ENCODE measurements at regions not wholly inside any gene's neighbourhood (a gene's known extent, or its start where the extent isn't known, plus 50 kb on each side); places are given as distances from the start of the nearest gene placed in this dataset.

DNA sequence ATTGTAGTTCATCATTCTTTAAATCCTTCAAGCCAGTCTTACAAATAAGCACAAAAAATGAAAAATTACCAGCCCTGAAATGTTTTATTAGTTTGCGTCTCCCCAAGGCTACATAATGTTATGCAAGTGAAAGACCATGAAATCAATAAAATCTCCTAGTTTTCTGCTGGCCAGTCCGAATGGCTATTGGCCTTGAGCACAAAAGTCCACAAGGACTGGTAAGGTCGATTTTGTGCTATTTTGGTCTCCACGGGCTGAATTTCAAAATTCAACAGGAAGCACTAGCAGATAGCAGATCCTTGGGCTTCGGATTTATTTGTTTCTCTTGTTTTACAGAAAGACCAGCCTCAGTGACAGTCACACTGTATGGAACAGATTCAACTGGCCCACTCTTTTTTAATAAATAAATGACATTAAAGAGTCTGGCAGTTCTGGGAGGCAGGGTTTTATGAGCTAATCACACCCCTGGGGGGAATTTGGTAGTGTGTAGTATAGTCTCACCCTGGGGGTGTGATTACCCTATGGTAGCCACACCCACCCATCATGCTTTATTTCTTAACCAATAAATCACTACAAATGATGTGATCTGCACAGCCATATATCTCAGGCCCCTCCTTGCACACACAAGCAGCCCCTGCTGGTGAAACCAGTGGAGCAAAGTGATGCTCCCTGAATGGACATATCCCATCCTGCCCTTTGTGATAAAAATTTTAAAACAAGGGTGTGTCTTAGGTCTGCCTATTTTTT is 51.1 kb upstream of the TMEM33 start:
- no peak for DNase-seq
- Mint-ChIP-seq H3K9me3 (no peaks in the 10 kb centered on the region), H3K36me3 (no peaks in the 10 kb centered on the region), H3K4me1 (peaks cover 11% of the 10 kb centered on the region), H3K27me3 (peaks cover 70% of the 10 kb centered on the region), H3K27ac (no peak overlapping the region), H3K4me3 (no peak overlapping the region)
- CTCF ChIA-PET = interaction anchor here (0.6 kb wide), 1 partner anchor 189 kb away, joined by 3 read pairs; no protein-coding TSS in a partner anchor

DNA sequence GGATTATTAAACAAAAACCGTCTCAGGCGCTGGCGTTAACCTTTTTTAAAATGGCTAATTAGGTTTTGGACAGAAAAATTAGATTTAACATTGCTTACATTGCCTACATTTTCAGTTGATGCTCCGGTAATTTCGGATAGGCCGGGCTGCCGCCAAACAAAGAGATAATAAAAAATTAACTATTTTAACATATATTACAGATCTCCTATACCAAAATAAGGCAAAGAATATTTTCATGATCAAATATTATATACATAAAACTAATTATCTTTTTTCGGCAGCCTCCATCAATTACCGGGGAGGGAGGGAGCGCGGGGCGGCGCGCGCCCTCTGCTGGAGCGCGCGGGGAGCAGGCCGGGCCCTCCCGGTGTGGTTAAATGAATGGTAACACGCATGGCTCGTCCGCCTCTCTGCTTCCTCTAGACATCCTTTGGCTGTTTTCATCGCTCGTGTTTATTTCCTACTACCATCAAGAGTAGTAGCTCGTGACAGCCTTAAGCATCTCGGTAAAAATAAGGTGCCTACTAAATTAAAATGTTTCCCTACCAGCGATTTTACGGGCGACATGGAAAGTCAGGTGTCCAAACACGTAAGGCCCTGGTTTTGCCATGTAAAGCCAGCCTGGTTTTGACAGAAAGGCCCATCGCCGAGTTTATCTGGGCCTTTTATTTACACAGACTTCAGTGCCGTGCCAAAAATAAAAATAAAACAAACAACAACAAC is 52.4 kb upstream of the TMEM33 start:
- peak; percentile 63 for DNase-seq
- no peaks in the 10 kb centered on the region for H3K36me3 Mint-ChIP-seq
- CTCF ChIA-PET = interaction anchor here (0.9 kb wide), 1 partner anchor 185 kb away, joined by 4 read pairs; no protein-coding TSS in a partner anchor
- no peaks in the 10 kb centered on the region for H3K9me3 Mint-ChIP-seq
- peaks cover 84% of the 10 kb centered on the region for H3K27me3 Mint-ChIP-seq
- peaks cover 11% of the 10 kb centered on the region for H3K4me1 Mint-ChIP-seq
- peak overlapping the region; percentile 33 for H3K4me3 Mint-ChIP-seq
- no peak overlapping the region for H3K27ac Mint-ChIP-seq

DNA sequence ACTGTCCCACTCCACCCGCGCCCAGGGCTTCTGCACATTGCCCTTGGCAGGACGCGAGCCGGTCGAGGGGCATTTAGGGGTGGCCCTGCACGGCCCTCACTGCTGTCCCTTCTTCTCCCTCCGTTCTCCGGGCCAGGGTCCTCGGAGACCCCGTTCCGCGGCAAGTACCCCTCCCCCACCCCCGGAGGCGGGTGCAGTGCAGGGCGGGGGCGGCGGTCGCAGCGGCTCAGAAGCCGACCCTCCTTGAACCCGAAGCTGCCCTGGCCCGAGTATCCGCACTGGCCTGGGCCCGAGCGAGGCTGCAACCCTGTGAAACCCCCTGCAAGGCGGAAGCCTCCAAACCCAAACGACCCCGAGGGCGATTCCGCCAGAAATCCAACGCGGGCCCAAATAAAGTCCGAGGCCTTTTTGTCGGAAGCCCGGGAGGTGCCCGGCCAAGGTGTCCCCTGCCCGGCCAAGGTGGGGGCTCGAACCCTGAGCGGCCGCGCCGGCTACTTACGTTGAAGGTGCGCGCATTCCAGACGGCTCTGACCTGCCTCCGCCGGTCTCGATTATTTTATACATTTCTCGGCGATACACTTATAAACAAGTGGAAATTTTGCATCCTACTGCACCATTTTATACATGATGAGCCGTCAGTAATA is 53.1 kb upstream of the TMEM33 start:
- no peaks in the 10 kb centered on the region for H3K9me3 Mint-ChIP-seq
- H3K4me3 Mint-ChIP-seq = no peak overlapping the region
- H3K27ac Mint-ChIP-seq = no peak overlapping the region
- peaks cover 91% of the 10 kb centered on the region for H3K27me3 Mint-ChIP-seq
- CTCF ChIA-PET = no interaction called here
- H3K36me3 Mint-ChIP-seq = no peaks in the 10 kb centered on the region
- peaks cover 11% of the 10 kb centered on the region for H3K4me1 Mint-ChIP-seq
- no peak for DNase-seq

DNA sequence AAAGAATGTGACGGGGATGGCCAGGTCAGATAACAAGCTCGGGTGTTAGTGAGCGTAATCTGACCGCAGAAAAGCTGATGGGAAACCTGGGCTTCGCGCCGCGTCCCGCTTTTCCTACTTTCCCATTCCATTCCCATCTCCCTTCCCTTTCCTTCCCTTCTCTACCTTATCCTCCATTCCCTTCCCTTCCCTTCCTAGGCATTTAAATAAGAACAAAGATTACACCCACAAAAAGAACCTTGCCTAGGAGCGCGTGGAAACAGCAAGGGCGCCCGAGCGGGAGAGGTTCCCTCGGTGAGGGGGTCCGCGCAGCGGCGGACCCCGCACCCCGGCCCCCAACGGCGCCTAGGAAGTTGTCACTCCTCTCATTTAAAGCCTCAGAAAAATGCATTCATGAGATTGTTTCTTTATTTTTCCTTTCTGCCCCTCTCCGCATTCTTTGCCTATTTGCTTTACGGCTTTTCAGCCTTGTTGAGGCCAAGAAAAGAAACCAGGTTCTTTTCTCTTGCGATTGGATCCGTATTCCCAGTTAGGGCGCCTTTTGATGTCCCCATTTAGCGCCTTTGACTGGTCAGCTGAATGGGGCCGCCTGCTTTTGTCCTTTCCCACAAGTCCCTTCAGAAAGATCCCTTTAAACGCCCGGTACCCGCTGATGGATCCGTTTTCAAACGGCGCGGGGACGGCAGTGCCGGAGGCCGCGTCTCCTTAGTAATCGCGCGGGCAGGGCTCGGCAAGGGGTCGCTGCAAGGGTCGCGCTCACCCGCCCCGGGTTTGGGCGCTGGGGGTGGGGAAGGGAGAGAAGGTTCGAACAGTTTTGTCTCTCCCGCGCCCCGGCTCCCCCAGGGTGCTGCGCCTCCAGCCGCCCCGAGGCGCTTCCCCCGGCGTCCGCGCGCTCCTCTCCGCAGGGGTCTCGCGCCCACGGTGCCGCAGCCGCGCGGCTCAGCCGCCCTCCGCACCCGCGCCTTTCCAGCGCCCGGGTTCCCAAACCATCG is 54.1 kb upstream of the TMEM33 start:
- H3K27me3 Mint-ChIP-seq = peaks cover 94% of the 10 kb centered on the region
- H3K4me1 Mint-ChIP-seq = peaks cover 11% of the 10 kb centered on the region
- CTCF ChIA-PET = no interaction called here
- H3K9me3 Mint-ChIP-seq = no peaks in the 10 kb centered on the region
- DNase-seq = no peak
- H3K36me3 Mint-ChIP-seq = no peaks in the 10 kb centered on the region
- peak overlapping the region; percentile 62 for H3K27ac Mint-ChIP-seq
- H3K4me3 Mint-ChIP-seq = no peak overlapping the region

DNA sequence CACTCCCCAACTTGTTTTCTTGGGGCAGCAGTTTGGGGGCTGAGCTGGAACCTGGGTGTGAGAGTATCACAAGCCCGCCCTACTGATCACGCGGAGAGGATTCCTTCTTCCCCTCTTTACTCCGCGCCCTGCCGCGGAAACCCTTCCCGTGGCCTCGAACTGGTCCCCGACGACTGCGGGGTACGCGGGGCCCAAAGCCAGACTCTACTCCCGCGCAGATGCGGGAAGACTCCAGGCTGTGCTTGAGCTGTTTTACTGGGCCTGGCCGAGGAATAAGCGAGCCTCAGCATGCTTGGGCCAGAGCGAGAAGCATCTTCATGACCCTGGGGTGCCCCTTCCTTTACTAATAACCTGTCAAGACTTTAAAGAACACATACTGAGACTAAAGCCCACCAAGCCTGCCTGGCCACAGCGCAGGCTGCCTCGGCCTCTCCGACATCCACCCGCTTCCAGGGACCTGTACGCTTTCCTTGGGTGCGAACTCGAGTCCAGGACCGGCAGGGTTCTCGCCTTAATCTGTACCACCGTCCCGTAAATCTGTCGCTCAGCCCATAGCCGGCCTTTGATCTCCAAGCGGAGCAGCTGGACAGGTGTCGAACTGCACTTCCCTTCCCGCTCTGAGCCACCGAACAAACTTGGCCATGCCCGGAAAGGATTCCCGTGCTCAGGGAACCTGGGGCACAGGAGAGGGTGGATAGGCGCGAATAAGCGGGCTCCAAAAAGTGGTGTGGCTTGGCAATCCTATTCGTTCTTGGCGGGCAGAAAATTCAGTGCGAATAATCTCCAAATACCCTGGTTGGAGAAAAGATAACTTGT is 55.0 kb upstream of the TMEM33 start:
- no peaks in the 10 kb centered on the region for H3K36me3 Mint-ChIP-seq
- DNase-seq = no peak
- CTCF ChIA-PET = no interaction called here
- H3K4me3 Mint-ChIP-seq = no peak overlapping the region
- H3K27ac Mint-ChIP-seq = peak overlapping the region; percentile 3
- H3K27me3 Mint-ChIP-seq = peaks cover 93% of the 10 kb centered on the region
- peaks cover 11% of the 10 kb centered on the region for H3K4me1 Mint-ChIP-seq
- H3K9me3 Mint-ChIP-seq = no peaks in the 10 kb centered on the region

DNA sequence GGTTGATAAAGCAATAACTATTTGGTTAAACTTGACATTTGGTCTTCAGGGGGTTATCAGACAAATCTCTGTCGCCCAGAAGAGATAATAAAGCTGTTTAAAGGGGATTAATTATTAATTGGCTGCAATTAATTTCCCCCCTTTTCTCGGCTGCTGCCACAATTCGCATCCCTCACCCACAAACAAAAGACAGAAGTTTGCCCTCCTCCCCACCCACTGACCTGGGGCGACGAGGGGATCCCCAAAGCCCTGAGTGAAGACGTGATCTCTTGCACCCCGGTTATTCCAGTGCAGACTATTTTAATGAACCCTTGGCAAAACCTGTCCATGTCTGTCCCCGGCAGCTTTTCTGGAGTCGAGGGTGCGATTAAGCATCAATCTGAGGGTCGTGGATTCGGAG is 55.7 kb upstream of the TMEM33 start:
- no peak overlapping the region for H3K4me3 Mint-ChIP-seq
- CTCF ChIA-PET = no interaction called here

DNA sequence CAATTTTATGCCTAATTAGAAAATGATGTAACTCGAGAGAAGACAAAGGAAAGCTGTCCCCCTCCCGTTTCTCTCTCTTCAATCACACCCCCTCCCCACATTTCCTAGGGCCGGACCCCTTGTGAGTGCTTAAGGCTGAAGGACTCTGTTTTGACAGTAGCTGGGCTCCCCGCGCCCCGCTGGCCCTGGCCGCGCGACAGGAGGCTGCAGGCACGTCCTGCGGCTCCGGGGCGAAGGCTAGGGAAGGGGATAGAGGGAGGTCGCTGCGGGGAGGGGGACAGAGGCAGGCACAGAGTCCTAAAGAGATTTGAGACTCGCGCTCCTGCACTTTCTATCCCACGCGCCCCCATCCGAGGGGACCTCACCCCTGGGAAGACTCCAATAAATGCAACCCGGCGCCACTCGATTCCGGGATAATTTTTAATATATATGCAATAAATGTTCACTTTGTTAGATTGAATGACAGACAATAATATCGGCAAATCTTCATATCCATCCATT is 56.2 kb upstream of the TMEM33 start:
- Mint-ChIP-seq H3K4me1 (peaks cover 11% of the 10 kb centered on the region), H3K27ac (no peak overlapping the region), H3K27me3 (peaks cover 93% of the 10 kb centered on the region), H3K36me3 (no peaks in the 10 kb centered on the region), H3K4me3 (no peak overlapping the region), H3K9me3 (no peaks in the 10 kb centered on the region)
- CTCF ChIA-PET = no interaction called here
- no peak for DNase-seq

More for the DNA sequence above, 55.7 kb upstream of the TMEM33 start:
- H3K27ac Mint-ChIP-seq = no peak overlapping the region
- H3K36me3 Mint-ChIP-seq = no peaks in the 10 kb centered on the region
- H3K9me3 Mint-ChIP-seq = no peaks in the 10 kb centered on the region
- peaks cover 93% of the 10 kb centered on the region for H3K27me3 Mint-ChIP-seq
- DNase-seq = no peak
- peaks cover 11% of the 10 kb centered on the region for H3K4me1 Mint-ChIP-seq

DNA sequence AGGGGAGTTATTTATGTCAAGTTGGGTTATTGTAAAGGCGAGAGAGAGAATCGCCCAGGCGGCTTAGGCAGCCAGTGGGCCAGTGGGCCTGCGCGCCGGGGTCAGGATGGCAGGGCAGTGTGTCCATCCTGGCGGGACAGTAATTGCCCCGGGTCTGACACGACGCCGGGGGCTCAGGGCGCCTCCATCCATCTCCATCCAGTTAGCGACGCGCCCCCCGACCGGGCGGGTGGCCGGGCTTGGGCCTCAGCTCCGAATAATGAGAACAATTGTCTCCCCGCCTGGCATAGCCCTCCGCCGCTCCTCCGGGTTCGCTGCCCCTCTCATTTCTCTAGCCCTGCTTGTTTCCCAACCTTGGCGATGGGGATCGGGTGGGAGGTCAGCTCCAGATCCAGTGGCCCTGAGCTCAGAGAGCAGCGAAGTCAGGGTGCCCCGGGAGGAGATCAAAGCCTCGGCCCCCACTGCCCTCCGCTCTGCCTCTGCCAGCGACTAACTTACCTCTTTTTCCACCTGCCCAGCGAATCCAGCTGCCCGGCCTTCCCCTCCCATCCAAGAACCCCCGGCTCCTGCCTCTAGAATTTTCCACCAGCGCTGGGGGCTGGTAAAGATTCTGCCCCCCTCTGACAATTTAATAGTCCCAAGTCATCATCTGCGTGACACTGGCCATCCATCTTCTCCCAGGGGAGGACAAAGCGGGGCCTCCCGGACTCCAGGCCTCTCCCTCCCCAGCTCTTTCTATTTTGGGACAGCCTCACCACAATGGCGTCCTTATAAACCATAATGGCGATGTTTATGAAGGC is 56.9 kb upstream of the TMEM33 start:
- Mint-ChIP-seq H3K9me3 (no peaks in the 10 kb centered on the region), H3K4me3 (no peak overlapping the region), H3K36me3 (no peaks in the 10 kb centered on the region), H3K27me3 (peaks cover 97% of the 10 kb centered on the region), H3K4me1 (peaks cover 11% of the 10 kb centered on the region), H3K27ac (no peak overlapping the region)
- CTCF ChIA-PET = no interaction called here
- DNase-seq = no peak

DNA sequence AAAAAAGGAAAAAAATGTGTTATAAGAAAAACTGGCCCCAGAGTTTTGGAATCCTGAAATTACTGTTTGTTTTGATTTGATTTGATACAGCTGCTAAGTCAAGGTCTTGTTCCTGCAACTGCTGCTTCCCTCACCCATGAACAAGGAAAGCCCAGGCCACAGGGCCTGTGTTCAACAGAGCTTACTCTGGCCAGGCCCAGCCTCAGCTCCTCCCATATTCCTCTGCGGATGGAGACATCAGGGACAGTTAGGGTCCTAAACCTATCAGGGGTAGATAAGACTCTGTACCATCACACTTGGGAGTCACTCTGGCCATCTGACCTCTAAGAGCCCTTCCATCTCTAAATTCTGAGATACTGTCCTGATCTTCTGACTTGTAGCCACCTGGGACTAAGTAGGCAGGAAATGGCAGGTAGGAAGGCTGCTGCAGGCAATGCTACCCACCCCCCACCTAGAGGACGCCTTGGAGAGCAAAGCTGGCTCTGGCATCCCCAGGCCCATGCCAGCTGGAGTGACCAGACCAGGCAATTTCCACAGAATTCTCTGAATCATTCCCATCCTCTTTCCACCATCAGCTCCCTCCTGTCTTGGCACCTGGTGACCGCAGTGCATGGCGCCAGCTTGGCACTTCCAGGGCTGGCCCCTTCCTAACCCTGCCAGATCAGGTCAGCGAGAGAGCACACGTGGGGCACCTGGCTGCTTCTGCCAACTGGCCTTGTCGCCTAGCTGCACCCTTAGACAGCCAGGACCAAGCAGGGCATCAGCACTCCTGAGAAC is 58.0 kb upstream of the TMEM33 start:
- Mint-ChIP-seq H3K36me3 (no peaks in the 10 kb centered on the region), H3K9me3 (no peaks in the 10 kb centered on the region), H3K4me3 (no peak overlapping the region), H3K4me1 (peaks cover 8% of the 10 kb centered on the region), H3K27ac (no peak overlapping the region), H3K27me3 (peaks cover 99% of the 10 kb centered on the region)
- CTCF ChIA-PET = interaction anchor here (1.6 kb wide), 1 partner anchor 11 kb away, joined by 6 read pairs; no protein-coding TSS in a partner anchor
- no peak for DNase-seq

DNA sequence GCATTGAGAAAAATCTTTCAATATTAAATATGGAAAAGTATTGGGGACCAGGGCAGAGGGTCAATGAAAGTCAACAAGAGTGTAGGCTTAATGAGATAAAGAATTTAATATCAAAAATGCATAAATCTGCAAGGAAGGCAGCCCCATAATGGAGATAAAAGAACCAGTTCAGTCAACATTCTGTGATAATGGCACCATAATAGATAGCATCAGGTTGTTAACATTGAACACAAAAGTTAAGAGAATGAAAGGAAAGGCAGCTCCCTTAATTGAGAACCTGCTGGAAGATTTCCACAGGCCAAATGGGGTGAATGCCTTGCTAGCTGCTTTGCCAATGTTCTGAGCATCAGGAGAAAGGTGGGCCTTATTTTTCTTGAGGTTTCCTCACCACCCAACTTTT is 60.4 kb upstream of the TMEM33 start:
- Mint-ChIP-seq H3K4me1 (no peaks in the 10 kb centered on the region), H3K27me3 (peaks cover 86% of the 10 kb centered on the region), H3K4me3 (no peak overlapping the region), H3K36me3 (no peaks in the 10 kb centered on the region), H3K27ac (no peak overlapping the region), H3K9me3 (no peaks in the 10 kb centered on the region)
- DNase-seq = no peak
- CTCF ChIA-PET = no interaction called here

DNA sequence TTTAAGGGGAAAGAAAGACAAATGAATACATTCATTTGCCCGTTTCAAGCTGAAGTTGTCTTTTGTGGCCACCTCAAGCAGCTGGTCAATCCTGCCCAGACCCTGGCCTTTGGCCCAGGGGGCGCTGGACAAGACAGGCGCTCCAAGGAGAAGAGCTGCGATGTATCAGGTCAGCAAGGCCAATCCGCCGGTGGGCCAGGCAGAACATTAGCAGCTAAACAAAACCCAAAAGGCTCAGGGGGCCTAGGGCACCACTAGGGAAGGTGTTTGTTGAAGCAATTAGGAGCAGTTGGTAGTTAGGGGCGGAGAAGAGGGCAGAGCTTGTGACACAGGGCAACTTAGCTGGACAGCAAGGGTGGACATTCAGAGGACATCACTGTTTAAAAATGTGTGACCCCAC is 60.8 kb upstream of the TMEM33 start:
- no peaks in the 10 kb centered on the region for H3K4me1 Mint-ChIP-seq
- H3K36me3 Mint-ChIP-seq = no peaks in the 10 kb centered on the region
- H3K4me3 Mint-ChIP-seq = no peak overlapping the region
- H3K27me3 Mint-ChIP-seq = peaks cover 82% of the 10 kb centered on the region
- no peaks in the 10 kb centered on the region for H3K9me3 Mint-ChIP-seq
- CTCF ChIA-PET = interaction anchor here (1.2 kb wide), 1 partner anchor 14 kb away, joined by 5 read pairs; no protein-coding TSS in a partner anchor
- H3K27ac Mint-ChIP-seq = no peak overlapping the region
- DNase-seq = no peak
